Lung (tissue), 11 donors: ENCODE measurements at regions not wholly inside any gene's neighbourhood (a gene's known extent, or its start where the extent isn't known, plus 50 kb on each side); places are given as distances from the start of the nearest gene placed in this dataset.

Source experiments
- ATAC-seq: fragments of 200-7000 bp; cut with Tn5 transposase; one replicate; pipeline ENCODE4 v1.9.1; 2020; ENCODE audit warnings: moderate number of reproducible peaks; ENCODE audit not compliant: insufficient read depth, low FRiP score
- DNase-seq, 3 donors: peaks; one replicate each; pipeline ENCODE4 v3.0.0-alpha.2; 2013 to 2017
- H3K27ac ChIP-seq, 2 donors: one replicate each; pipeline ENCODE4 v1.5.1; 2013; ENCODE audit warnings: mild to moderate bottlenecking in 2 of 2, moderate library complexity in 2 of 2, control low read depth in 1 of 2, inconsistent platforms in 1 of 2, low read depth in 1 of 2, low read length in 1 of 2
- H3K27me3 ChIP-seq, 3 donors: one replicate each; pipeline ENCODE4 v1.5.1; 2013; ENCODE audit warnings: low read length in 2 of 3; ENCODE audit not compliant: control insufficient read depth in 3 of 3, insufficient read depth in 3 of 3
- H3K36me3 ChIP-seq, 4 donors: one replicate each; pipeline ENCODE4 v1.5.1; 2013; ENCODE audit warnings: low read length in 4 of 4, mild to moderate bottlenecking in 1 of 4, moderate library complexity in 1 of 4; ENCODE audit not compliant: control insufficient read depth in 4 of 4, insufficient read depth in 4 of 4
- H3K4me1 ChIP-seq, 5 donors: one replicate each; pipeline ENCODE4 v1.5.1; 2013; ENCODE audit warnings: low read length in 5 of 5, mild to moderate bottlenecking in 2 of 5, moderate library complexity in 1 of 5; ENCODE audit not compliant: control insufficient read depth in 5 of 5, insufficient read depth in 5 of 5
- H3K4me3 ChIP-seq: one replicate; pipeline ENCODE4 v1.5.1; 2013; ENCODE audit warnings: mild to moderate bottlenecking, control low read depth, moderate library complexity
- H3K9ac ChIP-seq, 2 donors: one replicate each; pipeline ENCODE4 v1.5.1; 2013; ENCODE audit warnings: low read length in 2 of 2, control low read depth in 1 of 2; ENCODE audit not compliant: insufficient read depth in 1 of 2
- H3K9me3 ChIP-seq, 4 donors: one replicate each; pipeline ENCODE4 v1.5.1; 2013; ENCODE audit warnings: low read length in 3 of 4, mild to moderate bottlenecking in 1 of 4, moderate library complexity in 1 of 4; ENCODE audit not compliant: control insufficient read depth in 4 of 4, insufficient read depth in 3 of 4
- WGBS, 2 donors: extraction: QIAGEN DNeasy Blood & Tissue Kit; methylation state at CpG; one replicate each; pipeline ENCODE4 v1.1.7; 2013; 5-methylcytosine and 5-hydroxymethylcytosine counted together
- TF ChIP-seq, protein P1 (sequence below): IDR thresholded peaks from 2 replicates; pipeline ENCODE4 v1.5.1; 2012; ENCODE audit warnings: mild to moderate bottlenecking; ENCODE audit errors: control extremely low read depth, extremely low read depth
- donor health status: control.
- donor health status: control.
- donor health status: Bipolar disorder and iron deficiency.
- donor health status: healthy.
- donor health status: DM: yes; HTN: yes; CAD: no.

DNA sequence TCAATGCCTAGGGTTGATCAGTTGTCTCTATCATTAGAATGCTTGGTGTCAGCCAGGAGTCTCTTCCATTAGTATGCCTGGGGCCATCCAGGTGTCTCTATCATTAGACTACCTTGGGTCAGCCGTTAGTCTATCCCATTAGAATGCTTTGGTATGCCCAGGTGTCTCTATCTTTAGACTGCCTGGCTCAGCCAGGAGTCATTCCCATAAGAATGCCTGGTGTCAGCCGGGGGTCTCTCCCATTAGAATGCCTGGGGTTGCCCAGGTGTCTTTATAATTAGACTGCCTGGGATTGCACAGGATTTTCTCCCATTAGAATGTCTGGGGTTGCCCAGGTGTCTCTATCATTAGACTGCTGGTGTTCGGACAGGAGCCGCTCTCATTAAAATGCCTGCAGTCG, 1442.9 kb downstream of the UQCRFS1 start:
- no peak overlapping the region for H3K4me3 ChIP-seq
- no peaks in the 10 kb centered on the region for H3K27me3 ChIP-seq
- peaks cover 2 to 64% (median 30%) of the 10 kb centered on the region in 4 donors for H3K9me3 ChIP-seq
- 94 to 96% methylated on average over 5 of the region's 5 CpGs for WGBS, 2 donors
- TF ChIP-seq, protein P1, sequence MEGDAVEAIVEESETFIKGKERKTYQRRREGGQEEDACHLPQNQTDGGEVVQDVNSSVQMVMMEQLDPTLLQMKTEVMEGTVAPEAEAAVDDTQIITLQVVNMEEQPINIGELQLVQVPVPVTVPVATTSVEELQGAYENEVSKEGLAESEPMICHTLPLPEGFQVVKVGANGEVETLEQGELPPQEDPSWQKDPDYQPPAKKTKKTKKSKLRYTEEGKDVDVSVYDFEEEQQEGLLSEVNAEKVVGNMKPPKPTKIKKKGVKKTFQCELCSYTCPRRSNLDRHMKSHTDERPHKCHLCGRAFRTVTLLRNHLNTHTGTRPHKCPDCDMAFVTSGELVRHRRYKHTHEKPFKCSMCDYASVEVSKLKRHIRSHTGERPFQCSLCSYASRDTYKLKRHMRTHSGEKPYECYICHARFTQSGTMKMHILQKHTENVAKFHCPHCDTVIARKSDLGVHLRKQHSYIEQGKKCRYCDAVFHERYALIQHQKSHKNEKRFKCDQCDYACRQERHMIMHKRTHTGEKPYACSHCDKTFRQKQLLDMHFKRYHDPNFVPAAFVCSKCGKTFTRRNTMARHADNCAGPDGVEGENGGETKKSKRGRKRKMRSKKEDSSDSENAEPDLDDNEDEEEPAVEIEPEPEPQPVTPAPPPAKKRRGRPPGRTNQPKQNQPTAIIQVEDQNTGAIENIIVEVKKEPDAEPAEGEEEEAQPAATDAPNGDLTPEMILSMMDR = no peak
- DNase-seq (no peak), ATAC-seq (no peak)
- H3K4me1 ChIP-seq = no peaks in the 10 kb centered on the region
- no peak overlapping the region for H3K9ac ChIP-seq
- no peak overlapping the region for H3K27ac ChIP-seq
- H3K36me3 ChIP-seq = peaks cover 0 to 9% (median 3%) of the 10 kb centered on the region in 4 donors

DNA sequence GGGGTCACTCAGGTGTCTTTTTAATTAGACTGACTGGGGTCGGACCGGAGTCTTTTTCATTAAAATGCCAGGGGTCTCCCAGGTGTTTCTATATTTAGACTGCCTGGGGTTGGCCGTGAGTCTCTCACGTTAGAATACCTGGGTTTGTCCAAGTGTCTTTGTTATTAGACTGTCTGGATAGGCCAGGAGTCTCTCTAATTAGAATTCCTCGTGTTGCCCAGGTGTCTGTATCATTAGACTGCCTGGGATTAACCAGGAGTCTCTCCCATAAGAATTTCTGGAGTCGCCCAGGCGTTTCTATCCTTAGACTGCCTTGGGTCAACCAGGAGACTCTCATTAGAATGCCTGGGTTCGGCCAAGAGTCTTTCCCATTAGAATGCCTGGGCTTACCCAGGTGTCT, 1445.7 kb downstream of the UQCRFS1 start:
- WGBS, 2 donors = 81 to 93% methylated on average over 8 of the region's 8 CpGs
- Histone ChIP-seq H3K9ac (no peak overlapping the region), H3K36me3 (peaks cover 0 to 3% (median 0%) of the 10 kb centered on the region in 4 donors), H3K4me3 (no peak overlapping the region), H3K27me3 (no peaks in the 10 kb centered on the region), H3K27ac (no peak overlapping the region), H3K4me1 (no peaks in the 10 kb centered on the region), H3K9me3 (peaks cover 0 to 51% (median 27%) of the 10 kb centered on the region in 4 donors)
- no peak for DNase-seq
- TF ChIP-seq, protein P1 = no peak
- no peak for ATAC-seq

DNA sequence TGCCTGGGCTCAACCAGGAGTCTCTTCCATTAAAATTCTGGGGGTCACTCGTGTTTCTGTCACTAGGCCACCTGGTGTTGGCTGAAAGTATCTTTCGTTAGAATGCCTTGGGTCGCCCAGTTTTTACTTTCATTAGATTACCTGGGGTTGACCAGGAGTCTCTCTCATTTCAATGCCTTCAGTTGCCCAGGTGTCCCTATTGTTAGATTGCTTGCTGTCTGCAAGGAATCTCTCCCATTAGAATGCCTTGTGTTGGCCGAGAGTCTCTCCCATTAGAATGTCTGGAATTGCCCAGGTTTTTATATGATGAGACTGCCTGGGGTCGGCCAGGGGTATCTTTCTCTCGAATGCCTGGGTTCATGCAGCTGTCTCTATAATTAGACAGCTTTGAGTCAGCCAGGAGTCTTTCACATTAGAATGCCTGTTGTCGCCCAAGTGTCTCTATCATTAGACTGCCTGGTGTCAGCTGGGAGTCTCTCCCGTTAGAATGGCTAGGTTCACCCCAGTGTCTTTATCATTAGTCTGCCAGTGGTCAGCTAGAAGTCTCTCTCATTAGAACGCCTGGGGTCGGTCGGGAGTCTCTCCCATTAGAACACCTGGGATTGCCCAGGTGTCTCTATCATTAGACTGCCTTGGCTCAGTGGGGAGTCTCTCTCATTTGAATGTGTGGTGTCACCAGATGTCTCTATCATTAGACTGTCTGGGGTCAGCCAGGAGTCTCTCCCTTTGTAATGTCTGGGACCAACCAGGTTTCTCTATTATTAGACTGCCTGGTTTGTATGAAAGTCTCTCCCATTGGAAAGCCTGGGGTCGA, 1446.8 kb downstream of the UQCRFS1 start:
- H3K4me3 ChIP-seq = no peak overlapping the region
- no peak for DNase-seq
- no peak for ATAC-seq
- 90 to 91% methylated on average over 12 of the region's 12 CpGs for WGBS, 2 donors
- H3K9me3 ChIP-seq = peaks cover 0 to 51% (median 26%) of the 10 kb centered on the region in 4 donors
- no peaks in the 10 kb centered on the region for H3K4me1 ChIP-seq
- H3K27ac ChIP-seq = no peak overlapping the region
- TF ChIP-seq, protein P1 = no peak
- no peak overlapping the region for H3K9ac ChIP-seq
- no peaks in the 10 kb centered on the region for H3K27me3 ChIP-seq
- no peaks in the 10 kb centered on the region for H3K36me3 ChIP-seq
